Neural cell (in vitro differentiated cells): ENCODE measurements at regions not wholly inside any gene's neighbourhood (a gene's known extent, or its start where the extent isn't known, plus 50 kb on each side); places are given as distances from the start of the nearest gene placed in this dataset.

ENCODE experiments used
- H2AFZ ChIP-seq: fragments of 200-600, 300-800 bp; sonication (generic), shearing (Covaris generic); 2 replicates; pipeline ENCODE4 v1.6.0; 2014; ENCODE audit warnings: low read depth, mild to moderate bottlenecking, antibody characterized with exemption, low read length, moderate library complexity
- H3F3A ChIP-seq: fragments of 200-600 bp; shearing (Covaris generic); 2 replicates; pipeline ENCODE4 v1.6.1; 2016; ENCODE audit warnings: mild to moderate bottlenecking, moderate library complexity, mixed read lengths, antibody characterized with exemption, low read length; ENCODE audit not compliant: insufficient read depth, poor library complexity, severe bottlenecking
- H3K27ac ChIP-seq: fragments of 200-600, 300-800 bp; sonication (generic), shearing (Covaris generic); 2 replicates; pipeline ENCODE4 v1.5.1; 2014; ENCODE audit warnings: mild to moderate bottlenecking, low read length, moderate library complexity
- H3K27me3 ChIP-seq: fragments of 300-800, 200-600 bp; sonication (generic), shearing (Covaris generic); 2 replicates; pipeline ENCODE4 v1.6.0; 2014; ENCODE audit warnings: mild to moderate bottlenecking, low read depth, low read length, moderate library complexity; ENCODE audit not compliant: insufficient read depth
- H3K36me3 ChIP-seq: fragments of 300-800, 200-600 bp; sonication (generic), shearing (Covaris generic); 2 replicates; pipeline ENCODE4 v1.5.1; 2014; ENCODE audit warnings: mild to moderate bottlenecking, antibody characterized with exemption, low read length, moderate library complexity; ENCODE audit not compliant: insufficient read depth
- H3K4me2 ChIP-seq: fragments of 300-800, 200-600 bp; sonication (generic), shearing (Covaris generic); 2 replicates; pipeline ENCODE4 v1.6.0; 2014; ENCODE audit warnings: mild to moderate bottlenecking, low read length
- H3K4me3 ChIP-seq: fragments of 300-800, 200-600 bp; sonication (generic), shearing (Covaris generic); 2 replicates; pipeline ENCODE4 v1.5.1; 2014; ENCODE audit warnings: mild to moderate bottlenecking, low read length, moderate library complexity
- H3K79me2 ChIP-seq: fragments of 200-600 bp; shearing (Covaris generic); replicated peaks from 2 replicates; pipeline ENCODE4 v1.6.0; 2014; ENCODE audit warnings: mild to moderate bottlenecking, low read length, moderate library complexity; ENCODE audit not compliant: insufficient read depth
- H3K9ac ChIP-seq: fragments of 300-800, 200-600 bp; sonication (generic), shearing (Covaris generic); 2 replicates; pipeline ENCODE4 v1.6.1; 2016; ENCODE audit warnings: mild to moderate bottlenecking, low read length, mixed read lengths
- H3K9me2 ChIP-seq: fragments of 200-600 bp; shearing (Covaris generic); 2 replicates; pipeline ENCODE4 v1.6.1; 2016; ENCODE audit warnings: mild to moderate bottlenecking, low read length, mixed read lengths; ENCODE audit not compliant: insufficient read depth
- H3K9me3 ChIP-seq: fragments of 200-600, 300-800 bp; sonication (generic), shearing (Covaris generic); 2 replicates; pipeline ENCODE4 v1.6.1; 2016; ENCODE audit warnings: mild to moderate bottlenecking, mixed run types, low read length, moderate library complexity, mixed read lengths
- H4K20me1 ChIP-seq: fragments of 200-600 bp; shearing (Covaris generic); 2 replicates; pipeline ENCODE4 v1.6.1; 2016; ENCODE audit warnings: mild to moderate bottlenecking, mixed run types; ENCODE audit not compliant: insufficient read depth
- CTCF ChIP-seq: fragments of 450-650 bp; IDR thresholded peaks from 2 replicates; pipeline ENCODE4 v1.5.1; 2014; ENCODE audit warnings: antibody characterized with exemption, mild to moderate bottlenecking, moderate library complexity; ENCODE audit not compliant: poor library complexity, severe bottlenecking
- EP300 ChIP-seq: fragments of 450-650 bp; conservative IDR thresholded peaks from 2 replicates; pipeline ENCODE4 v1.6.1; 2014; ENCODE audit warnings: antibody characterized with exemption, mild to moderate bottlenecking, moderate library complexity; ENCODE audit not compliant: poor library complexity, severe bottlenecking
- EZH2 ChIP-seq: fragments of 200-600, 300-800 bp; shearing (Covaris generic), sonication (generic); IDR thresholded peaks from 2 replicates; pipeline ENCODE4 v1.6.1; 2014; ENCODE audit warnings: antibody characterized with exemption, low read length, borderline replicate concordance, mild to moderate bottlenecking; ENCODE audit not compliant: insufficient read depth, poor library complexity, severe bottlenecking
- MXI1 ChIP-seq: fragments of 450-650 bp; conservative IDR thresholded peaks from 2 replicates; pipeline ENCODE4 v1.6.1; 2014; ENCODE audit warnings: antibody characterized with exemption, mild to moderate bottlenecking; ENCODE audit not compliant: poor library complexity, severe bottlenecking
- POLR2AphosphoS5 ChIP-seq: IDR thresholded peaks from 2 replicates; pipeline ENCODE4 v1.6.1; 2012
- RAD21 ChIP-seq: fragments of 450-650 bp; conservative IDR thresholded peaks from 2 replicates; pipeline ENCODE4 v1.6.1; 2014; ENCODE audit warnings: antibody characterized with exemption, mild to moderate bottlenecking, moderate library complexity
- REST ChIP-seq: IDR thresholded peaks from 2 replicates; pipeline ENCODE4 v1.6.1; 2012; ENCODE audit warnings: borderline replicate concordance
- SMC3 ChIP-seq: fragments of 450-650 bp; conservative IDR thresholded peaks from 2 replicates; pipeline ENCODE4 v1.6.1; 2014; ENCODE audit warnings: antibody characterized with exemption, mild to moderate bottlenecking, moderate library complexity; ENCODE audit not compliant: poor library complexity
- TAF1 ChIP-seq: IDR thresholded peaks from 2 replicates; pipeline ENCODE4 v1.6.1; 2012; ENCODE audit warnings: low read depth

- H3F3A ChIP-seq, result no peaks in the 10 kb centered on the region
- H4K20me1 ChIP-seq, result no peaks in the 10 kb centered on the region
- H3K4me3 ChIP-seq, result no peak overlapping the region
- H2AFZ ChIP-seq, result no peak overlapping the region
- no peaks in the 10 kb centered on the region for H3K79me2 ChIP-seq
- TF ChIP-seq RAD21, result no peak
- TF ChIP-seq POLR2AphosphoS5, result no peak
- no peak for TF ChIP-seq REST
- TF ChIP-seq EZH2, result no peak
- no peak for TF ChIP-seq EP300
- no peak for TF ChIP-seq MXI1
- TF ChIP-seq TAF1, result no peak
- TF ChIP-seq CTCF, result no peak
- TF ChIP-seq SMC3, result no peak
- H3K4me2 ChIP-seq, result no peak overlapping the region
- no peak overlapping the region for H3K27ac ChIP-seq
- H3K9me3 ChIP-seq, result no peaks in the 10 kb centered on the region
- no peaks in the 10 kb centered on the region for H3K27me3 ChIP-seq
- H3K36me3 ChIP-seq, result no peaks in the 10 kb centered on the region
- no peaks in the 10 kb centered on the region for H3K9me2 ChIP-seq
- no peak overlapping the region for H3K9ac ChIP-seq
Observed at GRCh38 chr10:78455811-78456210, 422.1 kb downstream of the RPS24 start.

GRCh38 chr10:78456649-78457400 is 423.2 kb downstream of the RPS24 start:
- H3K27me3 ChIP-seq, result no peaks in the 10 kb centered on the region

More at GRCh38 chr10:78456649-78457400, 423.2 kb downstream of the RPS24 start:
- no peak overlapping the region for H2AFZ ChIP-seq
- H3F3A ChIP-seq, result no peaks in the 10 kb centered on the region
- TF ChIP-seq RAD21 (no peak), EP300 (no peak), SMC3 (no peak), REST (no peak), TAF1 (no peak), MXI1 (no peak), CTCF (no peak), POLR2AphosphoS5 (no peak), EZH2 (no peak)
- H3K9me3 ChIP-seq, result no peaks in the 10 kb centered on the region
- H3K27ac ChIP-seq, result no peak overlapping the region
- H3K9ac ChIP-seq, result no peak overlapping the region
- no peaks in the 10 kb centered on the region for H3K36me3 ChIP-seq
- no peaks in the 10 kb centered on the region for H4K20me1 ChIP-seq
- no peaks in the 10 kb centered on the region for H3K9me2 ChIP-seq
- H3K79me2 ChIP-seq, result no peaks in the 10 kb centered on the region
- no peak overlapping the region for H3K4me3 ChIP-seq
- no peak overlapping the region for H3K4me2 ChIP-seq
